GM19438 (cell line): ENCODE measurements at regions not wholly inside any gene's neighbourhood (a gene's known extent, or its start where the extent isn't known, plus 50 kb on each side); places are given as distances from the start of the nearest gene placed in this dataset.
A peak's percentile ranks its signal among the peaks of the same experiment; 100 is the strongest.
"Not testable (repeated sequence)": the region's sequence is repeated elsewhere in the genome, so short reads cannot be mapped to it uniquely, and the experiment has no call there.

Source experiments
- ATAC-seq: cut with Tn5 transposase; IDR thresholded peaks from one replicate; pipeline ENCODE4 v1.9.1; 2021; ENCODE audit warnings: low read depth; ENCODE audit not compliant: unreplicated experiment

DNA sequence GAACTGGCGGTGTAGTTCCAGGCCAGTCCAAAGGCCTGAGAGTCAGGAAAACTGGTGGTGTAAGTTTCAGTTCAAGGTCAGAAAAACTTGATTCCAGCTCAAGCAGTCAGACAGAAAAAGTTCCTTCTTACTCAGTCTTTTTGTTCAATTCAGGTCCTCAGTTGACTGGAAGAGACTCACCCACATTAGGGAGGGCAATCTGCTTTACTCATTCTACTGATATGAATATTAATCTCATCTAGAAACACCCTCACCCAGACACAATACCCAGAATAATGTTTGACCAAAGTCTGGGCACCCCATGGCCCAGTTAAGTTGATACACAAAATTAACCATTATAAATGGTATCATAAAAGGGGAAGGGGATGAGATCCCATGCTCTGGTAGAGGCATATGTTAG is 50.1 kb upstream of the LTA4H start:
- no peak for ATAC-seq

GRCh38 chr12:96086190-96086589 is 50.8 kb upstream of the LTA4H start:
- not testable (repeated sequence) for ATAC-seq

GRCh38 chr12:96091833-96092232 is 56.4 kb upstream of the LTA4H start:
- no peak for ATAC-seq

DNA sequence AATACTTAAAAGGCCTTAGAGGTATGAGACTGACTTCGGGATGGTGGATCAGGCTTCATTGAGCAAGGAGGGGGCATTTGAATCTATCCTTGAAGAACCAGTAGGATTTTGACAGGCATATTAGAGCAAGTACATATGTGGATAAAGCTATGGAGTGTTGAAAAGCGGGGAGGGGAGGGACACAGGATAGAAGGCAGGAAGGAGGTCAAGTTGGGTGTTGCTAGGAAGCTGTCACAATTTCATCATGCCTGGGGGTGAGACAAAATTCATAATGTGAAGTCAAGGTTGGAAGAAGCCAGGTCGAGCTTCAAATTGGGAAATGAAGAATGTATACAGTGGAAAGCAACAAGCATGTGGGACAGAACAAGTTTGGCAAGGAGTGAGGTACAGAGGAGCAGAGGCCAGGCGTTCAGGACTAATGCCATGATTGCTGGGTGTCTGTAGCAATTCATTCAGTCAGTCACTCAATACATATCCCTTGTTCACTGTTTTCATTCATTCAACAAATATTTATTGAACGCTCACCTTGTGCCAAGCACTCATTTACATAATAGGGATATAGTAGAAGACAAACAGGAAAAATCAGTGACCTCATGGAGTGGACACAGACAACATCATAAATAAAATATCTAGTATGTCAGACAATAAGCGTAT is 58.3 kb upstream of the LTA4H start:
- no peak for ATAC-seq

GRCh38 chr12:96094201-96094600 is 58.8 kb upstream of the LTA4H start:
- no peak for ATAC-seq

- ATAC-seq, result no peak
Observed at GRCh38 chr12:96098631-96099030, 63.2 kb upstream of the LTA4H start.

DNA sequence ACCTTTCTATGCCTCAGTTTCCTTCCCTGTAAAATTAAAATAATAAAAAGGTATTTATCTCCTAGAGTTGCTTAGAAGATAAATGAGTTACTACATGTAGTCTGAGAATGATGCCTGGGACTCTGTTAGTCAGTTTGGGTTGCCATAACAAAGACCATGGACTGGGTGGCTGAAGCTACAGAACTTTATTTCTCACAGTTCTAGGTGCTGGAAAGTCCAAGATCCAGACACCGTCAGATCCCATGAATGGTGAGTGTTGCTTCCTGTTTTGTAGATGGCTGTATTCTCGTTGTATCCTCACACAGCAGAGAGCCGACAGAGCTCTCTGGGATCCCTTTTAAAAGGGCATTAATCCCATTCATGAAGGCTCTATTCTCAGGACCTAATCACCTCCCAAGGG is 64.0 kb upstream of the LTA4H start:
- ATAC-seq, result no peak

DNA sequence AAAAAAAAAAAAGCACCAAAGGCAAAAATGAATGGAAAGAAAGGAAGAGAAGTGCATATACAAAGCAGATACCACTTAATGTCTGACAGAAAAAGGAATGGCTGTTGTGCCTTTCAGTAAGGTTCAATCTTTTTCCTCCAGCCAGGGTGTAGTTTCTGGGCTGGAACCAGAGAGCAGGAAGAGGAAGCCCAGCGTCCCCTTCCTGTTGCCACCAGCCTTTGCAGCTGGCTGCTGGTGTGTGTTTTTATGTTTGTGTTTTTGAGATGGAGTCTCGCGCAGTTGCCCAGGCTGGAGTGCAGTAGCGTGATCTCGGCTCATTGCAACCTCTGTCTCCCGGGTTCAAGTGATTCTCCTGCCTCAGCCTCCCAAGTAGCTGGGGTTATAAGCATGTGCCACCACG is 64.6 kb upstream of the LTA4H start:
- ATAC-seq, result no peak

- ATAC-seq, result no peak
Observed at GRCh38 chr12:96101806-96102205, 66.4 kb upstream of the LTA4H start.

GRCh38 chr12:96103067-96103644 is 67.8 kb upstream of the LTA4H start:
- ATAC-seq, result no peak

DNA sequence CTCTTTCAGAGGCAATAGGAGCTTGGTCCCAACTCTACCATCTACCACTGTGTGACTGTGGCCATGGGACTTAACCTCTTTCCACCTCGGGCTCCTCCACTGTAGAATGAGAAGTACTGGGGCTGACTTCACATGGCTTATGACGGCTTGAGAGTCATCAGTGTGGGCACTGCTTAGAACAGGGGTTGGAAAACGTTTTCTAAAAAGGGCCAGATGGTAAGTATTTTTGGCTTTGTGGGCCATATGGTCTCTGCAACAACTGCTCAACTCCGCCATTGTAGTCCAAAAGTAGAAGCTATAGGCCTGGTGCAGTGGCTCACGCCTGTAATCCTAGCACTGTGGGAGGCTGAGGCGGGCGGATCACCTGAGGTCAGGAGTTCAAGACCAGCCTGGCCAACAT is 69.2 kb upstream of the LTA4H start:
- no peak for ATAC-seq

- ATAC-seq, result no peak
Observed at GRCh38 chr12:96106137-96106536, 70.8 kb upstream of the LTA4H start.

DNA sequence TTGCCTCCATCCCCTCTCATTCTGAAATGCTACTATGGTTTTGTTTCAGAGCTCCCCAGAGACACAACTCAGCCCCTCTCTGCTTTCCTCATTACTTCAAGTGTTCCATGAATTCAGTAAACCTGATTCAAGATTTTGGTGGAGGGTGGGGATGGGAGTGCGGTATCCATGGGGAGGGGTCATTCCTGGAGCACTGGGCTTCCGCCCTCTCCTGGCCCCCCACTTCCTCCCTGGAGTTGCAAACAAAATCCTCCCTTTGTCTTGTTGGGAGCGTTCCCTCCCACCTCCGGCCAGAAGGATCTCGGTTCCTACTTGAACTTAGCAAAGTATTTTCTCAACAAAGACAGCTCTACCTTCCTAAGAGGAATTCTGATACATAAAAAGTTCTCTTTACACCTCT is 71.8 kb upstream of the LTA4H start:
- no peak for ATAC-seq

GRCh38 chr12:96108321-96108720 is 72.9 kb upstream of the LTA4H start:
- ATAC-seq, result no peak

- not testable (repeated sequence) for ATAC-seq
Observed at GRCh38 chr12:96108941-96109340, 73.6 kb upstream of the LTA4H start.

DNA sequence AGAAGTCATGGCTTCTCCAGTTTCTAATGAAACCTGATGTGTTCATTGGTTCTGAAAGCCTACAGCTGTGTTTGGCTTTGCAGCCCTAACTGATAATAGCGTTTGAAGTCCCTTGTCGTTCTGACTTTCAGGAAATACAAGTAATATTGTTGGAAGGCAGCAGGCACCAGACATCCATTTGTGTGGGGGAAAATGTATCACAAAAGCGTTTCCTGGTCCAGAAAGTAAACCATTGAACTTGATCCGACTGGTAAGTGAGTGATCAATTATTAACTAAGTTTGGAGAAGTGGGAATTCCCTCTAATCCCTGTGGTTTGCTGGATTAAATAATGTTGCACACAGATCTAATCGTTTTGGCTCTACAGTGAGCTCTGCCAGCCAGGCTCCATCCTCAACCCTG is 77.3 kb upstream of the LTA4H start:
- no peak for ATAC-seq

GRCh38 chr12:96117460-96117859 is 76.7 kb upstream of the ELK3 start:
- ATAC-seq, result no peak

- no peak for ATAC-seq
Observed at GRCh38 chr12:96120359-96121100, 73.6 kb upstream of the ELK3 start.

- peak; percentile 76 for ATAC-seq
Observed at GRCh38 chr12:96121271-96121711, 72.9 kb upstream of the ELK3 start.

DNA sequence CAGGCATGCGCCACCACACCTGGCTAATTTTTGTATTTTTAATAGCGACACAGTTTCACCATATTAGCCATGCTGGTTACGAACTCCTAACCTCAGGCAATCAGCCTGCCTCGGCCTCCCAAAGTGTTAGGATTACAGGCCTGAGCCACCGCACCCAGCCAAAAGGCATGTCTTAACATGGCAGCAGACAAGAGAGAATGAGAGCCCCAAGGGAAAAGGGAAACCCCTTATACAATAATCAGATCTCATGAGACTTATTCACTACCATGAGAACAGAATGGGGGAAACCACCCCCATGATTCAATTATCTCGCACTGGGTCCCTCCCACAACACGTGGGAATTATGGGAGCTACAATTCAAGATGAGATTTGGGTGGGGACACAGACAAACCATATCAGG is 65.9 kb upstream of the ELK3 start:
- not testable (repeated sequence) for ATAC-seq

GRCh38 chr12:96130396-96131059 is 63.6 kb upstream of the ELK3 start:
- no peak for ATAC-seq
